Non-pigmented ciliary epithelial cell (primary cell): ENCODE measurements at regions not wholly inside any gene's neighbourhood (a gene's known extent, or its start where the extent isn't known, plus 50 kb on each side); places are given as distances from the start of the nearest gene placed in this dataset.

ENCODE experiments used
- DNase-seq: peaks from one replicate; pipeline ENCODE4 v3.0.0-alpha.2; 2010; ENCODE audit warnings: low read depth

GRCh38 chr2:56444339-56444738 lies 260.5 kb downstream of the CCDC85A start:
- DNase-seq: peak; percentile 5

GRCh38 chr2:56448403-56449001 lies 264.7 kb downstream of the CCDC85A start:
- no peak for DNase-seq

GRCh38 chr2:56449002-56449431 lies 265.2 kb downstream of the CCDC85A start:
- DNase-seq: no peak

- no peak for DNase-seq
Measured at GRCh38 chr2:56449449-56449860, 265.7 kb downstream of the CCDC85A start.

GRCh38 chr2:56450047-56450446 lies 266.3 kb downstream of the CCDC85A start:
- no peak for DNase-seq

- DNase-seq: no peak
Measured at GRCh38 chr2:56450772-56451171, 267.0 kb downstream of the CCDC85A start.

GRCh38 chr2:56455642-56456041 lies 271.9 kb downstream of the CCDC85A start:
- no peak for DNase-seq

- no peak for DNase-seq
Measured at GRCh38 chr2:56456791-56457190, 273.0 kb downstream of the CCDC85A start.

GRCh38 chr2:56460508-56460907 lies 276.7 kb downstream of the CCDC85A start:
- DNase-seq: no peak

GRCh38 chr2:56464066-56464465 lies 280.3 kb downstream of the CCDC85A start:
- DNase-seq: no peak

GRCh38 chr2:56464613-56465012 lies 280.8 kb downstream of the CCDC85A start:
- DNase-seq: no peak

- no peak for DNase-seq
Measured at GRCh38 chr2:56465491-56465890, 281.7 kb downstream of the CCDC85A start.

- no peak for DNase-seq
Measured at GRCh38 chr2:56473524-56473923, 289.7 kb downstream of the CCDC85A start.

GRCh38 chr2:56474412-56475158 lies 290.8 kb downstream of the CCDC85A start:
- peak; percentile 22 for DNase-seq

GRCh38 chr2:56475191-56475590 lies 291.4 kb downstream of the CCDC85A start:
- no peak for DNase-seq

- DNase-seq: no peak
Measured at GRCh38 chr2:56476509-56477071, 292.8 kb downstream of the CCDC85A start.

GRCh38 chr2:56478027-56478426 lies 294.2 kb downstream of the CCDC85A start:
- no peak for DNase-seq

GRCh38 chr2:56483081-56483480 lies 299.3 kb downstream of the CCDC85A start:
- peak; percentile 22 for DNase-seq

GRCh38 chr2:56484906-56485305 lies 301.1 kb downstream of the CCDC85A start:
- no peak for DNase-seq

GRCh38 chr2:56500317-56500716 lies 316.5 kb downstream of the CCDC85A start:
- DNase-seq: no peak

GRCh38 chr2:56502616-56503015 lies 318.8 kb downstream of the CCDC85A start:
- no peak for DNase-seq

GRCh38 chr2:56505885-56506284 lies 322.1 kb downstream of the CCDC85A start:
- DNase-seq: no peak

- DNase-seq: no peak
Measured at GRCh38 chr2:56508662-56509061, 324.9 kb downstream of the CCDC85A start.
